GM20000 (cell line): ENCODE measurements at regions not wholly inside any gene's neighbourhood (a gene's known extent, or its start where the extent isn't known, plus 50 kb on each side); places are given as distances from the start of the nearest gene placed in this dataset.

Experiments used
- DNase-seq: peaks from one replicate; pipeline ENCODE4 v3.0.0; 2012; ENCODE audit warnings: low spot score
- TF ChIP-seq, protein P1 (sequence below): IDR thresholded peaks from 2 replicates; pipeline ENCODE4 v1.5.1; 2012; ENCODE audit warnings: mild to moderate bottlenecking, control low read depth; ENCODE audit errors: extremely low read depth, missing control alignments

DNA sequence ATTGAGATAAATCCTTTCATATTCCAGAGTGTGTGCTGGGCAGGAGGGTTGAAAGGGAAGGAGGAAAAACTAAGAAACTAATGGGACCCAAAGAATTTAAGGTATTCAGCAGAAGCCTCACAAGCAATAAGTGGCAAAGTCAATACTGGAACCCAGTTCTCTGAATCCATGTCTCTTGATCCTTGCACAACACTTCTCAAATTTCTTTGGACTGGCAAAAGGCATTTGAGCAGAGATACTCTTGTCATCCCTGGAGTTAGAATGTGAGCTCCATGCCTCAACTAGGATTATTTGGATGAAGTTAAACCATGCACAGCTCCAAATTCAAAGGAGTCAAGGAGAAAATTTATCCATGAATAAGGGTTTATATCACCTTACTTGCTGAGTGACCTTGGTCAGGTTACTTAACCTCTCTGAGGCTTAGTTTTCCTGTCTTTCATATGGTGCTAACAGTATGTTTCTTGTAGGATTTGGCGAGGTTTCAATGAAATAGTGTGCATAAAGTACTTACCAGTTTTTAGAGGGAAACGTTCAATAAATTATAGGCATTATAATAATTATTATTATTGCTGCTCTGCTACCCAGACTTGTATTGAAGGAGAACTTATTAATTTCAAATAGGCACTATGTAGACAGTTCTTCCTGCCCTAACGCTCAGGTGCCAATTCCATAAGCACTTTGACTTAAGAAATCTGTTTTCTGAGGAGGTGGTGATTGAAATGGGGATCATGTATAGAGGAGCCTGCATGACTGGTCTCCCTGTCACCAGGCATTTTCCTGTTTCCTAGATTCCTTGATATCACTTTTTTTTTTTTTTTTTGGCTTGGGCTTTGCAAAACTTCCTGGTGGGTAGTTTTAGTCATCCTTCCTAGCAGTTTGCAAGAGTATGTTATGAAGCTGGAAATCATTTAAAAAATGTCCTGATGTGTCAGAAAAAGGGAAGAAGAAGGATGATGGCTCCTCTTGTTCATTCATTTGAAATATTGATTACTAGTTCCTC is 125.0 kb upstream of the JUN start:
- no peak for DNase-seq
- TF ChIP-seq, protein P1, sequence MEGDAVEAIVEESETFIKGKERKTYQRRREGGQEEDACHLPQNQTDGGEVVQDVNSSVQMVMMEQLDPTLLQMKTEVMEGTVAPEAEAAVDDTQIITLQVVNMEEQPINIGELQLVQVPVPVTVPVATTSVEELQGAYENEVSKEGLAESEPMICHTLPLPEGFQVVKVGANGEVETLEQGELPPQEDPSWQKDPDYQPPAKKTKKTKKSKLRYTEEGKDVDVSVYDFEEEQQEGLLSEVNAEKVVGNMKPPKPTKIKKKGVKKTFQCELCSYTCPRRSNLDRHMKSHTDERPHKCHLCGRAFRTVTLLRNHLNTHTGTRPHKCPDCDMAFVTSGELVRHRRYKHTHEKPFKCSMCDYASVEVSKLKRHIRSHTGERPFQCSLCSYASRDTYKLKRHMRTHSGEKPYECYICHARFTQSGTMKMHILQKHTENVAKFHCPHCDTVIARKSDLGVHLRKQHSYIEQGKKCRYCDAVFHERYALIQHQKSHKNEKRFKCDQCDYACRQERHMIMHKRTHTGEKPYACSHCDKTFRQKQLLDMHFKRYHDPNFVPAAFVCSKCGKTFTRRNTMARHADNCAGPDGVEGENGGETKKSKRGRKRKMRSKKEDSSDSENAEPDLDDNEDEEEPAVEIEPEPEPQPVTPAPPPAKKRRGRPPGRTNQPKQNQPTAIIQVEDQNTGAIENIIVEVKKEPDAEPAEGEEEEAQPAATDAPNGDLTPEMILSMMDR: no peak

DNA sequence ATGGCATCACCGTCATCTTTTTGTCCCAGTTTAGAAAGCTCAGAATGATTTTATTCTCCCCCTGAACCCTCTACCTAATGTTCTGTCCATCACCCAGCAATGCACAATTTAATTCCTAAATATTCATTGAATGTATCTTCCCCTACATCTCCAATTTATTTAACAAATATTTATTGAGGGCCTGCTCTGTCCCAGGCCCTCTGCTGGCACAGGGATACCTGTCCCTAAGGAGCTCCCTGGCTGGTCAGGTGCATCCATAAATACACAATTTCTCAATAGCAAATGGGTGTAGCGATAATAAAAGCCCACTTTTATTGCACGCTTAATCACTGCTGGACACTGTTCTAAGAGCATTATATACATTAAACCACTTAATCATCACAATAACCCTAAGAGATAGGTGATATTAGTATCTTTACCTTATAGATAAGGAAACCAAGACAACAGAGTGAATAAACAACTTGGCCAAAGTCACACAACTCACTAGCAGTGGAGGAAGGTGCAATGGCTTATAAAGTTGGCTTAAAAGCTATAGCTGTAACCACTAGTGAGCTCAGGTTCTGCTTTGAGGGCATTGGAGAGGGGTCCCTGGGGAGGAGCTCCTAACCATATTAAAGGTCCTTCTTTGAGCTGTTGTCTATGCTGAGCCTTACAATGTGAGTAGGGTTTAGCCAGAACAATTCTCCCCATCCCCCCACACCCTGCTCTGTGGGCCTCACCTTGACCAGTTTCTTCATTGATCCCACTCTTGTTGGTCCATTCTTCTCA is 126.3 kb upstream of the JUN start:
- DNase-seq: no peak
- TF ChIP-seq, protein P1: no peak

DNA sequence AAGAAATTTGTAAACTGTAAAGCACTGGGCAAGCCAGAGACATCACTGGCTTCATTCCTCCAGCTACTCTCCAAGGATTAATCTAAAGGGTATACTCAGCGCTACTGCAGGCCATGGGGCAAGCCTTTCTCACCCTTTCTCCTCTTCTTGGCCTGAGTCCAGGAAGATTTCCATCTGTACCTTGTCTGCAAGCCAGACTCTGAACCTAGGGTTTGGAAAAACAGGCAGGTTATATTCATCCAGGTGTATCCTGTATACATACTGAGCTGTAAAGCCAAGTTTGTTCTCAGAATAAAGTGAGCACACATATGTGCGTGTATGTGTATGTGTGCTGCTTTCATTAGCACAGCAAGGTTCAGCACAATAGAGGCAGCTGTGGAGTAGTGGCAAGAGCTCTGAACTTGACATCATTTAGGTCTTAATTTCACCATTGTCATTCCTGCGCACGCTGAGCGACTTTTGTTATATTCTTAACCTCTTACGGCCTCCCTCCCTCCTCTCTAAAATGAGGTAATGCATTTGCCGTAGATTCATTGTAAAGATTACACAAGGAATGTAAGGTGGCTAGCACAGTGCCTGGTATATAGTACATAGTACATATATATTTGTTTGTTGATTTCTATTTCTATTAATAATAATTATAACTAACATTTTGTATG is 128.1 kb upstream of the JUN start:
- no peak for DNase-seq
- TF ChIP-seq, protein P1: no peak

DNA sequence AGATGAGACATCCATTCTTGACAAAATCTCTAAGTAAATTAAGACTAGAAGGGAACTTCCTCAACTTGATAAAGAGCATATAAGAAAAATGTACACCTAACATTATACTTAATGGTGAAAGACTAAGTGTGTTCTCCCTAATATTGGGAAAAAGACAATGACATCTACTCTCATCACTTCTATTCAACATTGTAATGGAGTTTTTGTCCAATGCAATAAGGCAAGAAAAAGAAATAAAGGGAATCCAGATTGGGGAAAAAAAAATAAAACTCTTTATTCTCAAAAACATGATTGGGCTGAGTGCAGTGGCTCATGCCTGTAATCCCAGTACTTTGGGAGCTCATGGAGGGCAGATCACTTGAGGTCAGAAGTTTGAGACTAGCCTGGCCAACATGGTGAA is 131.1 kb upstream of the JUN start:
- DNase-seq: no peak
- TF ChIP-seq, protein P1: no peak

DNA sequence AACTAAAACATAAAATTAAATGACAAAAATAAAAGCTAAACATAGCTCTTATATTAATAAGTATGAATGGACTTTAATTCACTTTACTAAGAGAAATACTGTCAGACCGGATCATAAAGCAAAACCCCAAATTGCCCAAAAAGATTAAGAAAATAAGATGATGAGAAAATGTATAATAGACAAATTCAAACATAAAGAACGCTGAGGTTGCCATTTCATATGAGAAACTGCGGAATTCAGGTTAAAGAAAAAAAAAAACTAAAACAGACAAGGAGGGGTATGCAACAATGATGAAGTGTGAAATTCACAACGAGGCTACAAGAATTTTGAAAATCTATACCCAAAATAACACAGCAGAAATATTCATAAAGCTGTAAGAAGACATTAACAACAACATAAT is 133.6 kb upstream of the JUN start:
- TF ChIP-seq, protein P1: no peak

DNA sequence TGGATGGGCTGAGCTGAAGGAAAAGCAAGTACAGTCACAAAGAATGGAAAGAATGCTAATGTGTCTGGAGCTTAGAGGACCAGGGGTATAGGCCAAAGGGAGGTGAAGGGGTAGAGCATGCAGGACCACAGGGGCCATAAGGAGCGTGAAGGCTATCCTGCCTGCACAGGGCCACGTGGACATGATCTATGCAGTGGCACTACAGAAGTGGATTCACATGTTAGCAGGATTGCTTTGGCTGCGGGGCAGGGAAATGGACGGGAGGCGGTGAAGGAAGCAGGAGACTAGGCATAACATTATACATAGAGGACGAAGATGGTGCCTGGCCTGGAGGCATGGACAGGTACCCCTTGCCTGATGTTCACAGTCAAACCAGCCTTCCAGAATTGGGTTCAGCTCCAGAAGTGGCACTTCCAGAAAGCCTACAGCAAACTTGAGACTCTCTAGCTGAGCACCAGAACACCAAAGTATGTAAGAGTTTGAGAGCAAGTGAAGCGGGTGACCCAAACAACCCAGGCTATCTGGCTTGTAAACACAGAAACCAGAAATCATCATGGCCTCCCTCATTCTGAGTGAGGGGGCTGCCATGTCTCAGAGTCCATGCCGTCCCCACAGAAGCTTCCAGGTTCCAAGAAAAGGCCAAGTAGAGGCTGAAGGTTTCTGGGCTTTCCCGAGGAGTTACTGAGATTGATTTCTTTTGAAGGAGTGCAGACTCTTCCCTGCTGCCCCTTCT is 135.5 kb upstream of the JUN start:
- DNase-seq: no peak
- TF ChIP-seq, protein P1: no peak

More for the DNA sequence above, 133.6 kb upstream of the JUN start:
- no peak for DNase-seq
